ENCODE measurements at regions not wholly inside any gene's neighbourhood (a gene's known extent, or its start where the extent isn't known, plus 50 kb on each side); places are given as distances from the start of the nearest gene placed in this dataset.

GRCh38 chr10:29957236-29957635 is 102.2 kb downstream of the JCAD start:
- Histone ChIP-seq H3K36me3 (no peaks in the 10 kb centered on the region), H3K27me3 (no peaks in the 10 kb centered on the region), H3K9me3 (no peaks in the 10 kb centered on the region), H3K4me1 (peaks cover 11% of the 10 kb centered on the region; the same call in 1 of the 2 replicates), H3K4me3 (ENCODE audit: low read depth, low read length) (no peak overlapping the region)
- TF ChIP-seq CTCF (IDR thresholded peaks at IDR 0.05; ENCODE audit: low read depth, low read length), result no peak
- no peak for DNase-seq

DNA sequence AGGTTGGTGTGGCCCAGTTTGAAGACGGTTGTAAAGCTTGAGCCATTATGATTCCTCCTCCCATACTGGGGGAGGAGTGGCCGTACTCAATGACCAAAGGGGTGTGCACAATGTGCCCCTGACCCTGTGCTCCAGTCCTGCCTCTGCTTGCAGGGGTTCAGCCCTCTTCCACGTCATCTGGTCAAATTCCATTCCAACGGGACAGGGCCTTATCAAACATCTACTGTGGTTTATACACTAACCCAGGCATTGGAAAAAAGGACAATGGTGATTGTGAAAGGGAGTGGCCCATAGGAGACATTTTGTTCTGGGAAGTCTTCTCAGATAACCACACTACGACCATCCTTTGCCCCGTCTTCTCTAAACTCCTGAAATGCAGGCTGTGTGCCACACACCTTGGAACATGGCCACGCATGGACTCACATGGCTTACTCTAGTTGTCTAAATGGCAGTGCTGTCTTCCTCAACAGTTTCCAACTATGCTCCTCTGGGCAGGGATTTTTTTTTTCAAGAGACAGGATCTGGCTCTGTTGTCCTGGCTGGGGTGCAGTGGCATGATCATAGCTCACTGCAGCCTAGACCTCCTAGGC is 103.0 kb downstream of the JCAD start:
- Histone ChIP-seq H3K4me1 (peaks cover 11% of the 10 kb centered on the region; the same call in 1 of the 2 replicates), H3K4me3 (ENCODE audit: low read depth, low read length) (no peak overlapping the region), H3K9me3 (no peaks in the 10 kb centered on the region), H3K27me3 (no peaks in the 10 kb centered on the region), H3K36me3 (no peaks in the 10 kb centered on the region)
- no peak for DNase-seq
- TF ChIP-seq CTCF (IDR thresholded peaks at IDR 0.05; ENCODE audit: low read depth, low read length), result no peak

- Histone ChIP-seq H3K27me3 (no peaks in the 10 kb centered on the region), H3K4me3 (ENCODE audit: low read depth, low read length) (no peak overlapping the region), H3K9me3 (no peaks in the 10 kb centered on the region), H3K4me1 (peaks cover 11% of the 10 kb centered on the region; the same call in 1 of the 2 replicates), H3K36me3 (no peaks in the 10 kb centered on the region)
- DNase-seq, result no peak
- TF ChIP-seq CTCF (IDR thresholded peaks at IDR 0.05; ENCODE audit: low read depth, low read length), result no peak
Measured at GRCh38 chr10:29955329-29955935, 104.0 kb downstream of the JCAD start.

- no peak for DNase-seq
- no peak for TF ChIP-seq CTCF (IDR thresholded peaks at IDR 0.05; ENCODE audit: low read depth, low read length)
- Histone ChIP-seq H3K36me3 (no peaks in the 10 kb centered on the region), H3K4me1 (no peaks in the 10 kb centered on the region), H3K4me3 (ENCODE audit: low read depth, low read length) (no peak overlapping the region), H3K27me3 (no peaks in the 10 kb centered on the region), H3K9me3 (no peaks in the 10 kb centered on the region)
Measured at GRCh38 chr10:29951441-29951931, 107.9 kb downstream of the JCAD start.

- Histone ChIP-seq H3K36me3 (no peaks in the 10 kb centered on the region), H3K27me3 (no peaks in the 10 kb centered on the region), H3K4me1 (no peaks in the 10 kb centered on the region), H3K4me3 (ENCODE audit: low read depth, low read length) (no peak overlapping the region), H3K9me3 (no peaks in the 10 kb centered on the region)
- TF ChIP-seq CTCF (IDR thresholded peaks at IDR 0.05; ENCODE audit: low read depth, low read length), result no peak
- no peak for DNase-seq
Measured at GRCh38 chr10:29950391-29950790, 109.0 kb downstream of the JCAD start.

DNA sequence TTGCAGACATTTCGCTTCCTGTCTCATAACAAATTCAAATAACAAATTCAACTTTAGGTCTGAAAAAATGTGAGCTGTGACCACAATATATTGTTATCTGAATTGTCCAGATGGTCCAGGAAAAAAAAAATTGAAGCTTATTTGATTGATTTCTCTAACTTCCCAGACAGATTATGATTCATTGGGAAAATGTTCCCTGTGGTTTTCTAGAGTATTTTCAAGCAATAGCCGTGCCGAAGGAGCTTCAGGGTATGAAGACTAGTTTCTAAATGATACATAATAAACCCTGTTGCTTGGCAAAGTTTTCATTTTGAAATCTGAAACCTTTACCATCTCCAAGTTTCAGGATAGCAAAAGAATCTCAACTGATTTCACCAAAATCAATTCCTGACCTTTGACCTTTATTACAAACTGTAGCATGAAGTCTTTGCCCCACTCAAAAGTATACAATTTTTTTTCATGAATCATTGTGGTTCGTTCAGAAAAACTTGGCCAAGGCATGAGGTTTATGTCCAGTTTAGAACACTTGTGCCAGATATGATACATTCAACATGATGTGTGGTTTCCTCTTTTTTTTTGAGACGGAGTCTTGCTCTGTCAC is 109.9 kb downstream of the JCAD start:
- no peak overlapping the region for H3K4me3 ChIP-seq (ENCODE audit: low read depth, low read length)
- H3K4me1 ChIP-seq, result no peaks in the 10 kb centered on the region
- DNase-seq, result no peak

More for the DNA sequence above, 109.9 kb downstream of the JCAD start:
- Histone ChIP-seq H3K9me3 (no peaks in the 10 kb centered on the region), H3K36me3 (no peaks in the 10 kb centered on the region), H3K27me3 (no peaks in the 10 kb centered on the region)
- no peak for TF ChIP-seq CTCF (IDR thresholded peaks at IDR 0.05; ENCODE audit: low read depth, low read length)
